ENCODE measurements at regions not wholly inside any gene's neighbourhood (a gene's known extent, or its start where the extent isn't known, plus 50 kb on each side); places are given as distances from the start of the nearest gene placed in this dataset.

GRCh38 chr17:5838661-5839300 lies 231.4 kb upstream of the WSCD1 start:
- no peak overlapping the region for H3K27ac ChIP-seq
- TF ChIP-seq, protein P1, sequence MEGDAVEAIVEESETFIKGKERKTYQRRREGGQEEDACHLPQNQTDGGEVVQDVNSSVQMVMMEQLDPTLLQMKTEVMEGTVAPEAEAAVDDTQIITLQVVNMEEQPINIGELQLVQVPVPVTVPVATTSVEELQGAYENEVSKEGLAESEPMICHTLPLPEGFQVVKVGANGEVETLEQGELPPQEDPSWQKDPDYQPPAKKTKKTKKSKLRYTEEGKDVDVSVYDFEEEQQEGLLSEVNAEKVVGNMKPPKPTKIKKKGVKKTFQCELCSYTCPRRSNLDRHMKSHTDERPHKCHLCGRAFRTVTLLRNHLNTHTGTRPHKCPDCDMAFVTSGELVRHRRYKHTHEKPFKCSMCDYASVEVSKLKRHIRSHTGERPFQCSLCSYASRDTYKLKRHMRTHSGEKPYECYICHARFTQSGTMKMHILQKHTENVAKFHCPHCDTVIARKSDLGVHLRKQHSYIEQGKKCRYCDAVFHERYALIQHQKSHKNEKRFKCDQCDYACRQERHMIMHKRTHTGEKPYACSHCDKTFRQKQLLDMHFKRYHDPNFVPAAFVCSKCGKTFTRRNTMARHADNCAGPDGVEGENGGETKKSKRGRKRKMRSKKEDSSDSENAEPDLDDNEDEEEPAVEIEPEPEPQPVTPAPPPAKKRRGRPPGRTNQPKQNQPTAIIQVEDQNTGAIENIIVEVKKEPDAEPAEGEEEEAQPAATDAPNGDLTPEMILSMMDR (IDR thresholded peaks at IDR 0.05): no peak
- no peaks in the 10 kb centered on the region for H3K36me3 ChIP-seq

GRCh38 chr17:5840811-5841446 lies 229.2 kb upstream of the WSCD1 start:
- Histone ChIP-seq H3K27ac (no peak overlapping the region), H3K36me3 (no peaks in the 10 kb centered on the region), H3K4me1 (ENCODE audit: control insufficient read depth in 1 of 2, insufficient read depth in 1 of 2, low read depth in 1 of 2, low read length in 1 of 2) (no peaks in the 10 kb centered on the region), H3K27me3 (no peaks in the 10 kb centered on the region), H3K4me3 (ENCODE audit: low read depth in 1 of 2, low read length in 1 of 2) (no peak overlapping the region), H3K9me3 (no peaks in the 10 kb centered on the region)
- TF ChIP-seq, protein P1 (IDR thresholded peaks at IDR 0.05): no peak

More at GRCh38 chr17:5838661-5839300, 231.4 kb upstream of the WSCD1 start:
- H3K9me3 ChIP-seq: no peaks in the 10 kb centered on the region
- no peaks in the 10 kb centered on the region for H3K27me3 ChIP-seq
- H3K4me3 ChIP-seq (ENCODE audit: low read depth in 1 of 2, low read length in 1 of 2): no peak overlapping the region
- no peaks in the 10 kb centered on the region for H3K4me1 ChIP-seq (ENCODE audit: control insufficient read depth in 1 of 2, insufficient read depth in 1 of 2, low read depth in 1 of 2, low read length in 1 of 2)

- TF ChIP-seq, protein P1 (IDR thresholded peaks at IDR 0.05): no peak
- no peak overlapping the region for H3K27ac ChIP-seq
- H3K9me3 ChIP-seq: no peaks in the 10 kb centered on the region
- H3K27me3 ChIP-seq: no peaks in the 10 kb centered on the region
- H3K4me3 ChIP-seq (ENCODE audit: low read depth in 1 of 2, low read length in 1 of 2): no peak overlapping the region
- H3K4me1 ChIP-seq (ENCODE audit: control insufficient read depth in 1 of 2, insufficient read depth in 1 of 2, low read depth in 1 of 2, low read length in 1 of 2): no peaks in the 10 kb centered on the region
- H3K36me3 ChIP-seq: no peaks in the 10 kb centered on the region
These were observed 228.3 kb upstream of the WSCD1 start for GRCh38 chr17:5841862-5842261.

DNA sequence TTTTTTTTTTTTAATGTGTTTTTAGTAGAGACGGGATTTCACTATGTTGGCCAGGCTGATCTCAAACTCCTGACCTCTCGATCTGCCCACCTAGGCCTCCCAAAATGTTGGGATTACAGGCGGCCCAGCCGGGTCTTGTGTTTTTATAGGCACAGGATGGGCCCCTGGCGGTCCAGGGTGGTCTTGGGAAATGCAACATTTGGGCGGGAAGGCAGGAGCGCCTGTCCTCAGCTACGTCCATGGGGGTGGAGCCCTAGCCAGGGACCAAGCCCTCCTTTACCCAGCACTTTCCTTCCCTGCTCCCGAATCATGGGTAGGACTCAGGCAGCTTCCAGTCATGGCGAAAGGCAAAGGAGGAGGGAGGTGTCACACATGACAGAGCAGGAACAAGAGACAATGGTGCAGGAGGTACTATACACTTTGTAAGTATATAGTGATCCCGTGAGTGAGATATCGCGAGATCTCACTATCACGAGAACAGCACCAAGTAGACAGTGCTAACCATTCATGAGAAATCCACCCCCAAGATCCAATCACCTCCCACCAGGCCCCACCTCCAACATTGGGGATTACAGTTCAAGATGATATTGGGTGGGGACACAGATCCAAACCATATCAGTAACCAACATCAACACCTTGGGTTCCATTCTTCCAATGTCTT lies 226.7 kb upstream of the WSCD1 start:
- H3K27me3 ChIP-seq: no peaks in the 10 kb centered on the region
- no peaks in the 10 kb centered on the region for H3K9me3 ChIP-seq
- TF ChIP-seq, protein P1 (IDR thresholded peaks at IDR 0.05): no peak
- H3K36me3 ChIP-seq: no peaks in the 10 kb centered on the region
- no peaks in the 10 kb centered on the region for H3K4me1 ChIP-seq (ENCODE audit: control insufficient read depth in 1 of 2, insufficient read depth in 1 of 2, low read depth in 1 of 2, low read length in 1 of 2)
- H3K27ac ChIP-seq: no peak overlapping the region
- no peak overlapping the region for H3K4me3 ChIP-seq (ENCODE audit: low read depth in 1 of 2, low read length in 1 of 2)

- H3K36me3 ChIP-seq: no peaks in the 10 kb centered on the region
- H3K4me3 ChIP-seq (ENCODE audit: low read depth in 1 of 2, low read length in 1 of 2): no peak overlapping the region
- no peak overlapping the region for H3K27ac ChIP-seq
- no peaks in the 10 kb centered on the region for H3K27me3 ChIP-seq
- no peaks in the 10 kb centered on the region for H3K9me3 ChIP-seq
- TF ChIP-seq, protein P1 (IDR thresholded peaks at IDR 0.05): no peak
- H3K4me1 ChIP-seq (ENCODE audit: control insufficient read depth in 1 of 2, insufficient read depth in 1 of 2, low read depth in 1 of 2, low read length in 1 of 2): no peaks in the 10 kb centered on the region
These were observed 224.2 kb upstream of the WSCD1 start for GRCh38 chr17:5846001-5846400.
